Thoracic aorta (tissue), 2 donors: ENCODE measurements at regions not wholly inside any gene's neighbourhood (a gene's known extent, or its start where the extent isn't known, plus 50 kb on each side); places are given as distances from the start of the nearest gene placed in this dataset.

Source experiments
- ATAC-seq: fragments of 150-250 bp; one replicate; pipeline ENCODE4 v1.8.0; 2017; ENCODE audit warnings: low read depth; ENCODE audit not compliant: insufficient number of reproducible peaks, low FRiP score
- DNase-seq: peaks from one replicate; pipeline ENCODE4 v3.0.0-alpha.2; 2020; ENCODE audit warnings: low spot score
- H3K27ac ChIP-seq, 2 donors: fragments of 200-600 bp; sonication (generic); 1 replicate in 1 of 2; 2 replicates in 1 of 2; pipeline ENCODE4 v1.5.1; 2016; ENCODE audit warnings: mild to moderate bottlenecking in 2 of 2, moderate library complexity in 2 of 2
- H3K27me3 ChIP-seq: fragments of 200-600 bp; sonication (generic); replicated peaks from 2 replicates; pipeline ENCODE4 v1.6.0; 2016; ENCODE audit warnings: mild to moderate bottlenecking; ENCODE audit not compliant: insufficient read depth
- H3K36me3 ChIP-seq: fragments of 200-600 bp; sonication (generic); one replicate; pipeline ENCODE4 v1.5.1; 2016
- H3K4me1 ChIP-seq, 2 donors: fragments of 200-600 bp; sonication (generic); 1 replicate in 1 of 2; 2 replicates in 1 of 2; pipeline versions ENCODE4 v1.5.1 to v1.6.0; 2016; ENCODE audit warnings: low read depth in 2 of 2, mild to moderate bottlenecking in 1 of 2; ENCODE audit not compliant: control insufficient read depth in 1 of 2
- H3K4me3 ChIP-seq: fragments of 200-600 bp; sonication (generic); 2 replicates; pipeline ENCODE4 v1.5.1; 2016; ENCODE audit warnings: mild to moderate bottlenecking
- H3K9me3 ChIP-seq: fragments of 200-600 bp; sonication (generic); 2 replicates; pipeline ENCODE4 v1.5.1; 2016
- TF ChIP-seq, protein P1 (sequence below): fragments of 200-600 bp; sonication (generic); IDR thresholded peaks from one replicate; pipeline ENCODE4 v1.5.1; 2019; ENCODE audit warnings: antibody characterized with exemption

DNA sequence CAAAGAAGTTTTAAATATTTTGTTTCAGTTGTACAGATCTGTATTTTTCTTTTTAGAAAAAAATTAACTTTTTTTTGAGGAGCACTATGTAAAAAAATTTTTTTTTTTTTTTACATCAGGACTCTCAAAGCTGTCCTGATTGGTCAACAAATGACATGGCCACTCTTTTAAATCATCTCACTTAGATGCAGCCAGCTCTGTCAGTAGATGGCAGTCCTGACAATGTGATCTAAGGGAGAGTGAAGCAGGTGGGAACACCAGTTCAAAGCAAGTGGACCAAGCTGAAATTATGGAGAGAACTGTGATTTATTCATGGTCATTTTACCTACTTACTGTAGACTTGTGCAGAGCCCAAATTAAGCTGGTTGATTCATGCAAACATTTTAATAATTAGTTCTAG, 174.7 kb upstream of the GPRIN3 start:
- ATAC-seq: no peak
- H3K27ac ChIP-seq: no peak overlapping the region
- no peaks in the 10 kb centered on the region for H3K4me1 ChIP-seq
- no peak for DNase-seq
- no peaks in the 10 kb centered on the region for H3K27me3 ChIP-seq
- TF ChIP-seq, protein P1, sequence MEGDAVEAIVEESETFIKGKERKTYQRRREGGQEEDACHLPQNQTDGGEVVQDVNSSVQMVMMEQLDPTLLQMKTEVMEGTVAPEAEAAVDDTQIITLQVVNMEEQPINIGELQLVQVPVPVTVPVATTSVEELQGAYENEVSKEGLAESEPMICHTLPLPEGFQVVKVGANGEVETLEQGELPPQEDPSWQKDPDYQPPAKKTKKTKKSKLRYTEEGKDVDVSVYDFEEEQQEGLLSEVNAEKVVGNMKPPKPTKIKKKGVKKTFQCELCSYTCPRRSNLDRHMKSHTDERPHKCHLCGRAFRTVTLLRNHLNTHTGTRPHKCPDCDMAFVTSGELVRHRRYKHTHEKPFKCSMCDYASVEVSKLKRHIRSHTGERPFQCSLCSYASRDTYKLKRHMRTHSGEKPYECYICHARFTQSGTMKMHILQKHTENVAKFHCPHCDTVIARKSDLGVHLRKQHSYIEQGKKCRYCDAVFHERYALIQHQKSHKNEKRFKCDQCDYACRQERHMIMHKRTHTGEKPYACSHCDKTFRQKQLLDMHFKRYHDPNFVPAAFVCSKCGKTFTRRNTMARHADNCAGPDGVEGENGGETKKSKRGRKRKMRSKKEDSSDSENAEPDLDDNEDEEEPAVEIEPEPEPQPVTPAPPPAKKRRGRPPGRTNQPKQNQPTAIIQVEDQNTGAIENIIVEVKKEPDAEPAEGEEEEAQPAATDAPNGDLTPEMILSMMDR: no peak
- no peaks in the 10 kb centered on the region for H3K36me3 ChIP-seq
- H3K9me3 ChIP-seq: no peaks in the 10 kb centered on the region
- H3K4me3 ChIP-seq: no peak overlapping the region

DNA sequence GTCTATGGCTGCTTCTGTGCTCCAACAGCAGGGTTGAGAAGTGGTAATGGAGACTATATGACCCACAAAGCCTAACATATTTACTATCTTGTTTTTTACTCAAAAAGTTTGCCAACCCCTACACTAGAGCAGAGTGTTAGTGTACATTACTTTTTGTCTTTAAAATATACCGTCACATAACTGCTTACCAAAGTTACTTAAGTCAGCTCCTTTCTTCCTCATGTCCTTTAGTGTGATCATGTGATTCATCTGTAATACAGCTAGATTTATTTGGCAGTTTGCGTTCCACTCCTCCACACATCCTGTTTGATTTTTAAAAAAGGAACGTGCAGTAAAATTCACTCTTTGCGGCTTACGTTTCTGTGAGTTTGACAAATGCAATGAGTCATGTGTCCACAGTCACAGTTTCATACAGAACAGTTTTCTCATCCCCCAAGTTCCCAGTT, 162.4 kb upstream of the GPRIN3 start:
- peaks cover 5 to 10% of the 10 kb centered on the region in 2 donors for H3K4me1 ChIP-seq
- H3K4me3 ChIP-seq: peak overlapping the region; percentile 51
- no peak overlapping the region for H3K27ac ChIP-seq
- ATAC-seq: peak; percentile 69
- no peak for DNase-seq
- no peaks in the 10 kb centered on the region for H3K27me3 ChIP-seq
- TF ChIP-seq, protein P1: no peak
- no peaks in the 10 kb centered on the region for H3K9me3 ChIP-seq
- no peaks in the 10 kb centered on the region for H3K36me3 ChIP-seq

DNA sequence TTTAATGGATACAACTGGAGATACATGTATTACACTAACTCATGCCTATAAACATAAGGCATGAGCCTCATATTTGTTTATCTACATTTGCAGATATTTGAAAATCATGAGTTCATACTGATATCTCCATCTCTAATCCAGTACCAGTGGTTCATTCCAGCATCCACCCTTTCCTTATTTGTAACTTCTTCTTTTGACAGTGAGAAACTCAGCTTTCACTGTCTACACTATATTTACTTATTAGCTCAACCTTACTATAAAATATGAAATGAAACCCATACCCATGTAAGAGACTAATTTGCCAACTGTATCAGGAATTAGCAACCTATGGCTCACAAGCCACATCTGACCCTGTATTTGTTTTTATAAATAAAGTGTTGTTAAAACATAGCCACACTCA, 161.9 kb upstream of the GPRIN3 start:
- ATAC-seq (no peak), DNase-seq (no peak)
- Histone ChIP-seq H3K4me3 (peak overlapping the region; percentile 51), H3K9me3 (no peaks in the 10 kb centered on the region), H3K36me3 (no peaks in the 10 kb centered on the region), H3K27ac (no peak overlapping the region), H3K4me1 (peaks cover 5 to 10% of the 10 kb centered on the region in 2 donors), H3K27me3 (no peaks in the 10 kb centered on the region)
- TF ChIP-seq, protein P1: no peak

DNA sequence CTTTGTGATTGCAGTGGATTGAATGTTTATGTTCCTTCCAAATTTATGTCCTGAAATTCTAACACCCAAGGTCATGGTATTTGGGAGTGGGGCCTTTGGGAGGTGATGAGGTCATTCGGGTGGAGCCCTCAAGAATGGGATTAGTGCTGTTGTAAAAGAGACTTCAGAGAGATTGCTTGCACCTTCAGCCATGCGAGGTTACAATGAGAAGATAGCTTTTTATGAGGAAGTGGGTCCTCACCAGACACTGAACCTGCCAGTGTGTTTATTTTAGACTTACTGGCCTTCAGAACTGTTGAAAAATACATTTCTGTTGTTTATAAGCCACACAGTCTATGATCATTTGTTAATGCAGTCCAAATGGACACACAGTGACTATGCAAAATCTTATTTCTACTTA, 161.0 kb upstream of the GPRIN3 start:
- Histone ChIP-seq H3K4me1 (peaks cover 5 to 10% of the 10 kb centered on the region in 2 donors), H3K27ac (no peak overlapping the region)

DNA sequence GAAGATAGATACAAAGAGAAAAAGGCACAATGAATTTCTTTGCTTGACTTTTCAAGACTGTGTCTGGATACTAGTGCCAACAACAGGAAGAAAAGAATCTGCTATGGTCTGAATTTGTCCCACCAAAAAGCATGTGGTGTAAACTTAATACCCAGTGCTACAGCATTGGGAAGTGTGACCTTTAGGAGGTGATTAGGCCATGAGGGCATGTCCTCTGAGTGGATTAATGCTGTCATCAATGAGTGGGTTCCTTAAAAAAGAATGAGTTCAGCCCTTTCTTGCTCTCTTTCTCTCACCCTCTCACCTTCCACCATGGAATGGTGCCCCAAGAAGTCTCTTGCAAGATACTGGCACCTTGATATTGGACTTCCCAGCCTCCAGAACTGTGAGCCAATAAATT, 155.7 kb upstream of the GPRIN3 start:
- no peak for DNase-seq
- no peak overlapping the region for H3K27ac ChIP-seq
- H3K4me3 ChIP-seq: no peak overlapping the region
- no peak for ATAC-seq
- H3K4me1 ChIP-seq: no peaks in the 10 kb centered on the region
- no peaks in the 10 kb centered on the region for H3K27me3 ChIP-seq
- no peaks in the 10 kb centered on the region for H3K9me3 ChIP-seq
- TF ChIP-seq, protein P1: no peak
- H3K36me3 ChIP-seq: no peaks in the 10 kb centered on the region

More for the DNA sequence above, 161.0 kb upstream of the GPRIN3 start:
- H3K27me3 ChIP-seq: no peaks in the 10 kb centered on the region
- TF ChIP-seq, protein P1: no peak
- H3K36me3 ChIP-seq: no peaks in the 10 kb centered on the region
- DNase-seq: no peak
- H3K4me3 ChIP-seq: no peak overlapping the region
- no peaks in the 10 kb centered on the region for H3K9me3 ChIP-seq
- no peak for ATAC-seq
